ENCODE measurements at regions not wholly inside any gene's neighbourhood (a gene's known extent, or its start where the extent isn't known, plus 50 kb on each side); places are given as distances from the start of the nearest gene placed in this dataset.

DNA sequence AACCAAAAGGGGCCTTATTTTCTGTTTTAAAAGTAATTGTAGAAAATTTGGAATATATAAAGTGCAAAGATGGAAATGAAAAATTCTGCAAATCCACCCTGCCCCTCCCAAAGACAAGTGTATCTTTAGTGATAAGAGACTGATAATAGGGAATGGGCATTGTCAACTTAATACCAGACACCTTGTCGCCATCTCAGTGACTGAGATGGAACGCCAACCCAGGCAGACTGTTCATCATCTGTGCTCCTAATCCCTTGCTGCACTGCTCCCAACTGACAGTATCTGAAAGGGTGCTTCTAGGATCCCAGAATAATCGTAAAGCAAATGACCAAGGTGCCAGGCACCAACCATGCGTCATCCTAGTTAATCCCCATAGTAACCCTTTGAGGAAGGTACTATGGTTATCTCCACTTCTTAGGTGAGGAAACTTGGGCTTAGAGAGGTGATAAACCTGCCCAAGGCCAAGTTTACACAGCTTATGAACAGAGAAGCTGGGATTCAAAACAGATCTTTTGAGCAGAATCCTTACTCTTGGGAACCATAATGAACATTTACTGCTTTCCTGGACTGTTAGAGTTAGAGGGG, 583.7 kb downstream of the GATA3 start:
- TF ChIP-seq CTCF (IDR thresholded peaks at IDR 0.05) = no peak
- TF ChIP-seq EZH2 (IDR thresholded peaks at IDR 0.05) = no peak

All from neural progenitor cell (in vitro differentiated cells).